HT1080 (cell line): ENCODE measurements at regions not wholly inside any gene's neighbourhood (a gene's known extent, or its start where the extent isn't known, plus 50 kb on each side); places are given as distances from the start of the nearest gene placed in this dataset.
"Not testable (repeated sequence)": the region's sequence is repeated elsewhere in the genome, so short reads cannot be mapped to it uniquely, and the experiment has no call there.

Experiments used
- DNase-seq: peaks from one replicate; pipeline ENCODE4 v3.0.0-alpha.2; 2015; ENCODE audit warnings: low read depth

GRCh38 chr15:38930851-38931572 lies 366.4 kb upstream of the RASGRP1 start:
- no peak for DNase-seq

GRCh38 chr15:38941399-38941953 lies 376.9 kb upstream of the RASGRP1 start:
- DNase-seq: peak; percentile 40

- no peak for DNase-seq
These were observed 379.9 kb upstream of the RASGRP1 start for GRCh38 chr15:38944536-38944935.

- no peak for DNase-seq
These were observed 381.1 kb upstream of the RASGRP1 start for GRCh38 chr15:38945551-38946298.

- no peak for DNase-seq
These were observed 389.5 kb upstream of the RASGRP1 start for GRCh38 chr15:38954090-38954489.

- no peak for DNase-seq
These were observed 396.8 kb upstream of the RASGRP1 start for GRCh38 chr15:38961456-38961855.

GRCh38 chr15:38961931-38962330 lies 397.3 kb upstream of the RASGRP1 start:
- no peak for DNase-seq

GRCh38 chr15:38972831-38973230 lies 408.2 kb upstream of the RASGRP1 start:
- DNase-seq: no peak

GRCh38 chr15:38975282-38975990 lies 410.8 kb upstream of the RASGRP1 start:
- DNase-seq: no peak

GRCh38 chr15:38991126-38991525 lies 426.5 kb upstream of the RASGRP1 start:
- peak; percentile 39 for DNase-seq

GRCh38 chr15:38991701-38992100 lies 427.1 kb upstream of the RASGRP1 start:
- no peak for DNase-seq

GRCh38 chr15:38992506-38992905 lies 427.9 kb upstream of the RASGRP1 start:
- DNase-seq: no peak

GRCh38 chr15:38992930-38993329 lies 428.3 kb upstream of the RASGRP1 start:
- DNase-seq: no peak

- no peak for DNase-seq
These were observed 429.7 kb upstream of the RASGRP1 start for GRCh38 chr15:38994310-38994709.

- DNase-seq: peak; percentile 25
These were observed 431.6 kb upstream of the RASGRP1 start for GRCh38 chr15:38996111-38996631.

- no peak for DNase-seq
These were observed 433.2 kb upstream of the RASGRP1 start for GRCh38 chr15:38997841-38998240.

GRCh38 chr15:39000008-39000734 lies 435.6 kb upstream of the RASGRP1 start:
- DNase-seq: no peak

- DNase-seq: no peak
These were observed 445.1 kb upstream of the RASGRP1 start for GRCh38 chr15:39009740-39010139.

GRCh38 chr15:39011066-39011465 lies 446.5 kb upstream of the RASGRP1 start:
- DNase-seq: not testable (repeated sequence)

GRCh38 chr15:39013262-39013661 lies 448.6 kb upstream of the RASGRP1 start:
- no peak for DNase-seq

GRCh38 chr15:39014682-39015081 lies 450.1 kb upstream of the RASGRP1 start:
- DNase-seq: no peak
